Peyer's patch (tissue), 4 donors: ENCODE measurements at regions not wholly inside any gene's neighbourhood (a gene's known extent, or its start where the extent isn't known, plus 50 kb on each side); places are given as distances from the start of the nearest gene placed in this dataset.

Experiments
- CTCF ChIP-seq, 6 experiments: fragments of 450-650 bp in 4 of 6; fragments of 200-600 bp in 2 of 6; sonication (generic) in 1 of 6; IDR thresholded peaks; one replicate each; pipeline ENCODE4 v1.5.1; 2017 to 2019; ENCODE audit warnings: antibody characterized with exemption in 6 of 6, mild to moderate bottlenecking in 3 of 6, moderate library complexity in 1 of 6
- POLR2A ChIP-seq, 2 donors: fragments of 450-650 bp; IDR thresholded peaks; one replicate each; pipeline ENCODE4 v1.5.1; 2017; ENCODE audit warnings: antibody characterized with exemption in 2 of 2, mild to moderate bottlenecking in 2 of 2, moderate library complexity in 2 of 2

- TF ChIP-seq CTCF (IDR thresholded peaks at IDR 0.05) (no peak), POLR2A (IDR thresholded peaks at IDR 0.05) (no peak)
Observed at GRCh38 chr4:106579236-106579635, 210.7 kb upstream of the GIMD1 start.
